KMS-11 (cell line): ENCODE measurements at regions not wholly inside any gene's neighbourhood (a gene's known extent, or its start where the extent isn't known, plus 50 kb on each side); places are given as distances from the start of the nearest gene placed in this dataset.

Source experiments
- H2AFZ ChIP-seq: fragments of 200-600 bp; sonication (generic); 2 replicates; pipeline ENCODE4 v1.6.1; 2016; ENCODE audit warnings: antibody characterized with exemption, mixed run types, low read depth
- H3K27ac ChIP-seq: fragments of 200-600 bp; sonication (generic); 2 replicates; pipeline ENCODE4 v1.6.1; 2016; ENCODE audit warnings: mild to moderate bottlenecking, mixed run types
- H3K27me3 ChIP-seq: fragments of 200-600 bp; sonication (generic); 2 replicates; pipeline ENCODE4 v1.6.1; 2017; ENCODE audit warnings: mild to moderate bottlenecking, low read depth, mixed run types, moderate library complexity; ENCODE audit not compliant: insufficient read depth
- H3K36me3 ChIP-seq: fragments of 200-600 bp; sonication (generic); 2 replicates; pipeline ENCODE4 v1.6.1; 2017; ENCODE audit warnings: mild to moderate bottlenecking, mixed run types; ENCODE audit not compliant: insufficient read depth
- H3K4me1 ChIP-seq: fragments of 200-600 bp; sonication (generic); 2 replicates; pipeline ENCODE4 v1.6.1; 2016; ENCODE audit warnings: mild to moderate bottlenecking, low read depth, mixed run types; ENCODE audit not compliant: poor library complexity, severe bottlenecking
- H3K4me2 ChIP-seq: fragments of 200-600 bp; sonication (generic); 2 replicates; pipeline ENCODE4 v1.7.0; 2016; ENCODE audit warnings: mild to moderate bottlenecking, mixed run types
- H3K4me3 ChIP-seq: fragments of 200-600 bp; sonication (generic); IDR thresholded peaks from 2 replicates; pipeline ENCODE4 v1.6.1; 2017; ENCODE audit warnings: low read depth, low read length, mixed read lengths; ENCODE audit not compliant: insufficient read depth
- H3K79me2 ChIP-seq: fragments of 200-600 bp; sonication (generic); 2 replicates; pipeline ENCODE4 v1.6.1; 2016; ENCODE audit warnings: low read depth, mixed run types; ENCODE audit not compliant: insufficient read depth
- H3K9ac ChIP-seq: fragments of 200-600 bp; sonication (generic); 2 replicates; pipeline ENCODE4 v1.6.1; 2016; ENCODE audit warnings: mild to moderate bottlenecking, mixed run types
- H4K20me1 ChIP-seq: fragments of 200-600 bp; sonication (generic); 2 replicates; pipeline ENCODE4 v1.6.1; 2016; ENCODE audit warnings: mild to moderate bottlenecking, mixed run types; ENCODE audit not compliant: insufficient read depth
- TF ChIP-seq, protein P1 (sequence below): fragments of 200-600 bp; sonication (generic); conservative IDR thresholded peaks from 2 replicates; pipeline ENCODE4 v1.6.1; 2017; ENCODE audit warnings: low read depth, mild to moderate bottlenecking, antibody characterized with exemption, low read length, moderate library complexity, mixed read lengths

- Histone ChIP-seq H4K20me1 (no peaks in the 10 kb centered on the region), H3K9ac (no peak overlapping the region), H3K4me3 (no peak overlapping the region), H3K36me3 (no peaks in the 10 kb centered on the region), H2AFZ (no peak overlapping the region), H3K79me2 (no peaks in the 10 kb centered on the region), H3K27me3 (no peaks in the 10 kb centered on the region), H3K4me1 (no peaks in the 10 kb centered on the region), H3K27ac (no peak overlapping the region), H3K4me2 (no peak overlapping the region)
- TF ChIP-seq, protein P1, sequence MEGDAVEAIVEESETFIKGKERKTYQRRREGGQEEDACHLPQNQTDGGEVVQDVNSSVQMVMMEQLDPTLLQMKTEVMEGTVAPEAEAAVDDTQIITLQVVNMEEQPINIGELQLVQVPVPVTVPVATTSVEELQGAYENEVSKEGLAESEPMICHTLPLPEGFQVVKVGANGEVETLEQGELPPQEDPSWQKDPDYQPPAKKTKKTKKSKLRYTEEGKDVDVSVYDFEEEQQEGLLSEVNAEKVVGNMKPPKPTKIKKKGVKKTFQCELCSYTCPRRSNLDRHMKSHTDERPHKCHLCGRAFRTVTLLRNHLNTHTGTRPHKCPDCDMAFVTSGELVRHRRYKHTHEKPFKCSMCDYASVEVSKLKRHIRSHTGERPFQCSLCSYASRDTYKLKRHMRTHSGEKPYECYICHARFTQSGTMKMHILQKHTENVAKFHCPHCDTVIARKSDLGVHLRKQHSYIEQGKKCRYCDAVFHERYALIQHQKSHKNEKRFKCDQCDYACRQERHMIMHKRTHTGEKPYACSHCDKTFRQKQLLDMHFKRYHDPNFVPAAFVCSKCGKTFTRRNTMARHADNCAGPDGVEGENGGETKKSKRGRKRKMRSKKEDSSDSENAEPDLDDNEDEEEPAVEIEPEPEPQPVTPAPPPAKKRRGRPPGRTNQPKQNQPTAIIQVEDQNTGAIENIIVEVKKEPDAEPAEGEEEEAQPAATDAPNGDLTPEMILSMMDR: no peak
Observed at GRCh38 chr11:70573701-70574151, 175.4 kb downstream of the CTTN start.

DNA sequence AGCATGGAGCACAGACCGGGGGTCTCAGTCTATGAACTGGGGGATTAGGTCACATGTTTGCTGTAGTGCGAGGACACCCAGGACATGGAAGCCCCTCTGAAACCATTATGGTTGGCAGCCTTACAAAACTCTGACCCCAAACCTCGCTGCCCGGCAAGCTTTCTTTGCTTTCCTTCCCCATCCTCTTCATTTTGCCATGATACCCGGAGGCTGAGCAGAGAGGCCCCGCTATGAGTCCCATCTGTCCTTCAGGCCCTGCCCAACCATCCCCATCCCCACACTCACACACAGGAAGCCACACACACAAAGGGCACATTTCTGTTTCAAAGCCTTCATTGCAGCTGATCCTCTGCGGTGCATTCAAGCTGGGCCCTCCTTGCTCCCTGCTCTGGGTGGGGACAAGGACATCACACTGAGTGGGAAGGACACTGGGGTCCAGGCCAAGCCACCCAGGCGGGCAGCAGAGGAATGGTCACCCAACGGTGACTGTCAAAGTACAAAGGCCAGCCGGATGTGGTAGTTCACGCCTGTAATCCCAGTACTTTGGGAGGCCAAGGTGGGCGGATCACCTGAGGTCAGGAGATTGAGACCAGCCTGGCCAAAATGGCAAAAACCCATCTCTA, 176.5 kb downstream of the CTTN start:
- Histone ChIP-seq H3K4me3 (no peak overlapping the region), H3K36me3 (no peaks in the 10 kb centered on the region), H3K4me1 (no peaks in the 10 kb centered on the region), H3K27me3 (no peaks in the 10 kb centered on the region), H4K20me1 (no peaks in the 10 kb centered on the region), H3K27ac (no peak overlapping the region), H3K4me2 (no peak overlapping the region), H3K79me2 (no peaks in the 10 kb centered on the region), H2AFZ (no peak overlapping the region), H3K9ac (no peak overlapping the region)
- TF ChIP-seq, protein P1: no peak

DNA sequence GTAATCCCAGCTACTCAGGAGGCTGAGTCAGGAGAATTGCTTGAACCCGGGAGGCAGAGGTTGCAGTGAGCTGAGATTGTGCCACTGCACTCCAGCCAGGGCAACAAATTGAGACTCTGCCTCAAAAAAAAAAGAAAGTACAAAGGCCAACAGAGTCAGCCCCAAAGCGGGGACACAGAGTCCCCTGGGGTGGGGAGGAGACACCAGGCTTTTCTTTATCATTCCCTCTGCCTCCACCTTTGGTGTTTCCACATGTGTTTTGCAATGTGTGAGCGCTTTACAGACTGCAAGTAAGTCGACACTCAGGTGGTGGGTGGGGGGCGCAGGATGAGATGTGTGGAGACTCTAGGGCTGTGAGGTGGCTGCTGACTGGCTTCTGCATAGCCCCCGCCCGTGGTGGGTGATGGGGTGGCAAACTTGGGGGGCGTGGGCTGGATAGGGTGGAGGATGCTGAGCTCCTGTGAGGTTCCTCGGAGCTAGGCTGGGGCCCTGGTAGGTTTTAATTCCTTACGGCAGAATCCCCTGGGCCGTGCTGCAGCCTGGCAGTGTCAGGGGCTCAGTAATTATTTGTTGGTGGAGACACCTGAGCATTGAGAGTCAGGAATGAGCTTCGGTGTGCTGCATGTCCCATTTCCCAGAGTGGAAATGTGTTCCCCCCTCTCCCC, 177.2 kb downstream of the CTTN start:
- Histone ChIP-seq H3K27me3 (no peaks in the 10 kb centered on the region), H4K20me1 (no peaks in the 10 kb centered on the region), H3K4me2 (no peak overlapping the region), H3K79me2 (no peaks in the 10 kb centered on the region), H2AFZ (no peak overlapping the region), H3K9ac (no peak overlapping the region), H3K4me1 (no peaks in the 10 kb centered on the region), H3K4me3 (no peak overlapping the region), H3K27ac (no peak overlapping the region), H3K36me3 (no peaks in the 10 kb centered on the region)
- TF ChIP-seq, protein P1: no peak

GRCh38 chr11:70577258-70577603, 178.9 kb downstream of the CTTN start:
- Histone ChIP-seq H3K4me3 (no peak overlapping the region), H3K4me1 (no peaks in the 10 kb centered on the region), H3K4me2 (no peak overlapping the region), H3K9ac (no peak overlapping the region), H3K36me3 (no peaks in the 10 kb centered on the region), H3K79me2 (no peaks in the 10 kb centered on the region), H4K20me1 (no peaks in the 10 kb centered on the region), H2AFZ (no peak overlapping the region), H3K27me3 (no peaks in the 10 kb centered on the region), H3K27ac (no peak overlapping the region)
- TF ChIP-seq, protein P1: no peak
